Esophagus muscularis mucosa (tissue), 4 donors: ENCODE measurements at regions not wholly inside any gene's neighbourhood (a gene's known extent, or its start where the extent isn't known, plus 50 kb on each side); places are given as distances from the start of the nearest gene placed in this dataset.

Experiments
- DNase-seq: peaks from one replicate; pipeline ENCODE4 v3.0.0-alpha.2; 2017; ENCODE audit errors: extremely low spot score
- H3K27ac ChIP-seq, 4 donors: fragments of 200-600 bp; sonication (generic); replicated peaks in 1 of 4; 1 replicate in 3 of 4; 2 replicates in 1 of 4; pipeline ENCODE4 v1.5.1; 2016 to 2019; ENCODE audit warnings: mild to moderate bottlenecking in 1 of 4
- H3K27me3 ChIP-seq, 4 donors: fragments of 200-600 bp; sonication (generic); one replicate each; pipeline versions ENCODE4 v1.5.1 to v1.6.0; 2016 to 2019
- H3K36me3 ChIP-seq, 4 donors: fragments of 200-600 bp; sonication (generic); one replicate each; pipeline ENCODE4 v1.5.1; 2016 to 2019
- H3K4me1 ChIP-seq, 4 donors: fragments of 200-600 bp; sonication (generic); one replicate each; pipeline ENCODE4 v1.5.1; 2016 to 2019
- H3K4me3 ChIP-seq, 4 donors: fragments of 200-600 bp; sonication (generic); 1 replicate in 2 of 4; 2 replicates in 2 of 4; pipeline ENCODE4 v1.5.1; 2016 to 2019; ENCODE audit warnings: mild to moderate bottlenecking in 4 of 4, moderate library complexity in 1 of 4
- H3K9me3 ChIP-seq, 4 donors: fragments of 200-600 bp; sonication (generic); 1 replicate in 3 of 4; 2 replicates in 1 of 4; pipeline ENCODE4 v1.5.1; 2016 to 2019
- EP300 ChIP-seq: sonication (generic); formaldehyde crosslinking; IDR thresholded peaks from one replicate; pipeline ENCODE4 v1.6.1; 2017; ENCODE audit warnings: antibody characterized with exemption
- POLR2A ChIP-seq: fragments of 450-650 bp; IDR thresholded peaks from one replicate; pipeline ENCODE4 v1.6.1; 2017; ENCODE audit warnings: antibody characterized with exemption, moderate library complexity, mild to moderate bottlenecking, low read depth
- POLR2AphosphoS5 ChIP-seq, 2 donors: sonication (generic); formaldehyde crosslinking; IDR thresholded peaks; one replicate each; pipeline ENCODE4 v1.6.1; 2017; ENCODE audit warnings: antibody characterized with exemption in 2 of 2
- WGBS: methylation state at CpG from one replicate; pipeline ENCODE4 v1.1.5; 2018; 5-methylcytosine and 5-hydroxymethylcytosine counted together
- intact Hi-C: fragments of 100-400 bp; cut with DNase I; formaldehyde crosslinking; loops from one replicate; pipeline ENCODE4 v1.15.1; 2023
- TF ChIP-seq, protein P1 (sequence below), 3 experiments: fragments of 200-600 bp in 2 of 3; fragments of 450-650 bp in 1 of 3; sonication (generic) in 2 of 3; IDR thresholded peaks; one replicate each; pipeline ENCODE4 v1.5.1; 2017 to 2019; ENCODE audit warnings: antibody characterized with exemption in 3 of 3, mild to moderate bottlenecking in 2 of 3, moderate library complexity in 1 of 3

- intact Hi-C loops = no loop called here
- no peak for DNase-seq
- Histone ChIP-seq H3K27me3 (peaks cover 0 to 45% (median 0%) of the 10 kb centered on the region in 4 donors), H3K9me3 (peaks cover 0 to 25% (median 10%) of the 10 kb centered on the region in 4 donors), H3K27ac (no peak overlapping the region), H3K36me3 (no peaks in the 10 kb centered on the region), H3K4me1 (peaks cover 0 to 4% (median 0%) of the 10 kb centered on the region in 4 donors), H3K4me3 (no peak overlapping the region)
- WGBS = 32% methylated on average over 6 of the region's 6 CpGs
- TF ChIP-seq POLR2AphosphoS5 (IDR thresholded peaks at IDR 0.05) (no peak), POLR2A (no peak), EP300 (no peak)
- TF ChIP-seq, protein P1, sequence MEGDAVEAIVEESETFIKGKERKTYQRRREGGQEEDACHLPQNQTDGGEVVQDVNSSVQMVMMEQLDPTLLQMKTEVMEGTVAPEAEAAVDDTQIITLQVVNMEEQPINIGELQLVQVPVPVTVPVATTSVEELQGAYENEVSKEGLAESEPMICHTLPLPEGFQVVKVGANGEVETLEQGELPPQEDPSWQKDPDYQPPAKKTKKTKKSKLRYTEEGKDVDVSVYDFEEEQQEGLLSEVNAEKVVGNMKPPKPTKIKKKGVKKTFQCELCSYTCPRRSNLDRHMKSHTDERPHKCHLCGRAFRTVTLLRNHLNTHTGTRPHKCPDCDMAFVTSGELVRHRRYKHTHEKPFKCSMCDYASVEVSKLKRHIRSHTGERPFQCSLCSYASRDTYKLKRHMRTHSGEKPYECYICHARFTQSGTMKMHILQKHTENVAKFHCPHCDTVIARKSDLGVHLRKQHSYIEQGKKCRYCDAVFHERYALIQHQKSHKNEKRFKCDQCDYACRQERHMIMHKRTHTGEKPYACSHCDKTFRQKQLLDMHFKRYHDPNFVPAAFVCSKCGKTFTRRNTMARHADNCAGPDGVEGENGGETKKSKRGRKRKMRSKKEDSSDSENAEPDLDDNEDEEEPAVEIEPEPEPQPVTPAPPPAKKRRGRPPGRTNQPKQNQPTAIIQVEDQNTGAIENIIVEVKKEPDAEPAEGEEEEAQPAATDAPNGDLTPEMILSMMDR (IDR thresholded peaks at IDR 0.05) = no peak
Measured at GRCh38 chr22:48314073-48314472, 1513.6 kb downstream of the BRD1 start.

DNA sequence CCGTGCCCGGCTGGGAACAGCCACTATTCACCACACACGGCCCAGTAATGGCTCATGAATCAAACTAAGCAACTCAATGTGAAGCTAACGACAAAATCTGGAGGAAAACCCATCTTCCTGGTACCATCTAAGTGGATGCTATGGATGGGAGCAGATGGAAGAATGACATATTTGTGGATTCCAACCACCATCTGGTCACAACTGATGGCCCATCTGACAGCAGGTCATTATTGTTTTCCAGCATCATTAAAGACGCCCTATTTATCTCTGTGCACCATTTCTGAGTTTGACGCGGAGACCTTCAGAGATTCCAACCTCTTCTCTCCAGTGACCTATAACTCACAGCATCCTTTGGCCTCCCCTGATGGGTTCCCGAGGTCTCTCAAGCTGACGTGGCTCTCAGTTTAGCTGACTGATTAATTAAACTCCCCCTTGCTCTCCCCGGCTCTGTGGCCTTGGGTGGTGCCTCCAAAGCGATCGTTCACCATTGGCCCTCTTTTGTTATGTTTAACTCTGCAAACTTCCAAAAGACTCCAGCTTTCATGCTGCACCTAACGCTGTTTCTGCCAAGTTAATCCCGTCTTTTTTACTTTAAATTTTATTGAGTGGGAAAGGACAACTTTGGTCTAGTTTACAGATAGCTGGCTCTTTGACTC lies 1514.4 kb downstream of the BRD1 start:
- no peak overlapping the region for H3K27ac ChIP-seq
- DNase-seq = no peak
- intact Hi-C loops = no loop called here

GRCh38 chr22:48310740-48311139 lies 1516.9 kb downstream of the BRD1 start:
- Histone ChIP-seq H3K36me3 (no peaks in the 10 kb centered on the region), H3K27me3 (peaks cover 0 to 60% (median 0%) of the 10 kb centered on the region in 4 donors), H3K4me3 (no peak overlapping the region), H3K4me1 (peaks cover 0 to 4% (median 0%) of the 10 kb centered on the region in 4 donors), H3K27ac (no peak overlapping the region), H3K9me3 (peaks cover 0 to 25% (median 10%) of the 10 kb centered on the region in 4 donors)
- intact Hi-C loops = no loop called here
- 67% methylated on average over 10 of the region's 10 CpGs for WGBS
- TF ChIP-seq, protein P1 (IDR thresholded peaks at IDR 0.05) = no peak
- no peak for TF ChIP-seq POLR2A
- no peak for TF ChIP-seq POLR2AphosphoS5 (IDR thresholded peaks at IDR 0.05)
- no peak for TF ChIP-seq EP300
- no peak for DNase-seq

More for the DNA sequence above, 1514.4 kb downstream of the BRD1 start:
- Histone ChIP-seq H3K27me3 (peaks cover 0 to 47% (median 0%) of the 10 kb centered on the region in 4 donors), H3K4me1 (peaks cover 0 to 4% (median 0%) of the 10 kb centered on the region in 4 donors), H3K36me3 (no peaks in the 10 kb centered on the region), H3K9me3 (peaks cover 0 to 25% (median 10%) of the 10 kb centered on the region in 4 donors), H3K4me3 (no peak overlapping the region)
- WGBS = 59% methylated on average over 12 of the region's 14 CpGs
- TF ChIP-seq POLR2AphosphoS5 (IDR thresholded peaks at IDR 0.05) (no peak), POLR2A (no peak), EP300 (no peak)
- TF ChIP-seq, protein P1 (IDR thresholded peaks at IDR 0.05) = no peak

- no peaks in the 10 kb centered on the region for H3K36me3 ChIP-seq
- WGBS = 63% methylated on average over 6 of the region's 6 CpGs
- no peak overlapping the region for H3K4me3 ChIP-seq
Measured at GRCh38 chr22:48310289-48310688, 1517.4 kb downstream of the BRD1 start.

More at GRCh38 chr22:48310289-48310688, 1517.4 kb downstream of the BRD1 start:
- DNase-seq = no peak
- no peak for TF ChIP-seq POLR2AphosphoS5 (IDR thresholded peaks at IDR 0.05)
- TF ChIP-seq EP300 = no peak
- no peak for TF ChIP-seq POLR2A
- TF ChIP-seq, protein P1 (IDR thresholded peaks at IDR 0.05) = no peak
- Histone ChIP-seq H3K27ac (no peak overlapping the region), H3K4me1 (peaks cover 0 to 4% (median 0%) of the 10 kb centered on the region in 4 donors), H3K9me3 (peaks cover 0 to 25% (median 10%) of the 10 kb centered on the region in 4 donors), H3K27me3 (peaks cover 0 to 61% (median 0%) of the 10 kb centered on the region in 4 donors)
- intact Hi-C loops = no loop called here
